CD14-positive monocyte (primary cell): ENCODE measurements at regions not wholly inside any gene's neighbourhood (a gene's known extent, or its start where the extent isn't known, plus 50 kb on each side); places are given as distances from the start of the nearest gene placed in this dataset.

Source experiments
- DNase-seq, 3 donors: peaks; one replicate each; pipeline ENCODE4 v3.0.0-alpha.2; 2011 to 2022
- H2AFZ ChIP-seq: 2 replicates; pipeline ENCODE4 v1.6.0; 2012; ENCODE audit warnings: mild to moderate bottlenecking, low read depth, low read length, inconsistent platforms; ENCODE audit not compliant: insufficient read depth, poor library complexity, severe bottlenecking
- H3K27ac ChIP-seq, 2 donors: 1 replicate in 1 of 2; 2 replicates in 1 of 2; pipeline ENCODE4 v1.5.1; 2012 to 2013; ENCODE audit warnings: low read length in 2 of 2, control low read depth in 1 of 2, inconsistent platforms in 1 of 2, low read depth in 1 of 2, mild to moderate bottlenecking in 1 of 2
- H3K27me3 ChIP-seq, 2 donors: one replicate each; pipeline versions ENCODE4 v1.6.0 to v1.6.1; 2011 to 2013; ENCODE audit warnings: low read length in 2 of 2; ENCODE audit not compliant: control insufficient read depth in 2 of 2, insufficient read depth in 2 of 2
- H3K36me3 ChIP-seq, 2 donors: replicated peaks in 1 of 2; 1 replicate in 1 of 2; 2 replicates in 1 of 2; pipeline versions ENCODE4 v1.5.1 to v1.6.1; 2012 to 2013; ENCODE audit warnings: low read length in 2 of 2, control low read depth in 1 of 2, inconsistent platforms in 1 of 2, mild to moderate bottlenecking in 1 of 2; ENCODE audit not compliant: insufficient read depth in 2 of 2, control insufficient read depth in 1 of 2
- H3K4me1 ChIP-seq, 2 donors: 1 replicate in 1 of 2; 2 replicates in 1 of 2; pipeline versions ENCODE4 v1.5.1 to v1.6.1; 2012 to 2013; ENCODE audit warnings: low read length in 2 of 2, control low read depth in 1 of 2, inconsistent platforms in 1 of 2, mild to moderate bottlenecking in 1 of 2, moderate library complexity in 1 of 2; ENCODE audit not compliant: insufficient read depth in 2 of 2, control insufficient read depth in 1 of 2
- H3K4me2 ChIP-seq: replicated peaks from 2 replicates; pipeline ENCODE3; 2012; ENCODE audit warnings: low read length, moderate library complexity, mild to moderate bottlenecking; ENCODE audit not compliant: poor library complexity, severe bottlenecking; ENCODE audit errors: extremely low read depth
- H3K4me3 ChIP-seq, 3 experiments: fragments of 200-600 bp in 1 of 3; sonication (generic) in 1 of 3; replicated peaks in 1 of 3; 1 replicate in 2 of 3; 2 replicates in 1 of 3; pipeline ENCODE4 v1.5.1; 2011 to 2013; ENCODE audit warnings: low read length in 3 of 3, mild to moderate bottlenecking in 3 of 3, control low read depth in 2 of 3, low read depth in 2 of 3, inconsistent platforms in 1 of 3, moderate library complexity in 1 of 3
- H3K79me2 ChIP-seq: 2 replicates; pipeline ENCODE4 v1.6.0; 2012; ENCODE audit warnings: mild to moderate bottlenecking, control low read depth, inconsistent platforms, low read length, moderate library complexity; ENCODE audit not compliant: insufficient read depth
- H3K9ac ChIP-seq: 2 replicates; pipeline ENCODE4 v1.6.0; 2017; ENCODE audit warnings: low read length, mild to moderate bottlenecking; ENCODE audit not compliant: insufficient read depth, poor library complexity, severe bottlenecking
- H3K9me3 ChIP-seq, 2 donors: replicated peaks in 1 of 2; 1 replicate in 1 of 2; 2 replicates in 1 of 2; pipeline versions ENCODE4 v1.5.1 to v1.6.1; 2012 to 2013; ENCODE audit warnings: low read length in 2 of 2, control low read depth in 1 of 2; ENCODE audit not compliant: control insufficient read depth in 1 of 2, insufficient read depth in 1 of 2
- H4K20me1 ChIP-seq: 2 replicates; pipeline ENCODE4 v1.6.0; 2012; ENCODE audit warnings: mild to moderate bottlenecking, low read length, control low read depth, moderate library complexity; ENCODE audit not compliant: insufficient read depth
- H3K27ac Mint-ChIP-seq, 7 donors: one replicate each; pipeline ENCODE4 v1.8.0; 2020; ENCODE audit warnings: mild to moderate bottlenecking in 7 of 7, mixed read lengths in 7 of 7, moderate library complexity in 6 of 7, inconsistent platforms in 2 of 7
- H3K27me3 Mint-ChIP-seq, 3 donors: one replicate each; pipeline ENCODE4 v1.8.0; 2021 to 2022; ENCODE audit warnings: low read depth in 3 of 3, mild to moderate bottlenecking in 3 of 3, mixed read lengths in 3 of 3, moderate library complexity in 3 of 3, inconsistent platforms in 1 of 3
- H3K36me3 Mint-ChIP-seq, 2 donors: one replicate each; pipeline ENCODE4 v1.8.0; 2020; ENCODE audit warnings: mixed read lengths in 2 of 2, inconsistent platforms in 1 of 2, mild to moderate bottlenecking in 1 of 2
- H3K4me1 Mint-ChIP-seq: one replicate; pipeline ENCODE4 v1.8.0; 2020; ENCODE audit warnings: mild to moderate bottlenecking, mixed read lengths
- H3K4me3 Mint-ChIP-seq, 2 donors: one replicate each; pipeline ENCODE4 v1.8.0; 2020; ENCODE audit warnings: mild to moderate bottlenecking in 2 of 2, mixed read lengths in 2 of 2, moderate library complexity in 1 of 2
- H3K9me3 Mint-ChIP-seq, 7 donors: one replicate each; pipeline ENCODE4 v1.8.0; 2020 to 2022; ENCODE audit warnings: mixed read lengths in 7 of 7, mild to moderate bottlenecking in 6 of 7, moderate library complexity in 6 of 7, inconsistent platforms in 2 of 7
- WGBS: methylation state at CpG from one replicate; pipeline ENCODE4 v1.1.5; 2013; ENCODE audit warnings: missing lambda C conversion rate; ENCODE audit not compliant: insufficient coverage; 5-methylcytosine and 5-hydroxymethylcytosine counted together
- intact Hi-C, 2 donors: fragments of 100-400 bp; cut with micrococcal nuclease; formaldehyde crosslinking; loops; one replicate each; pipeline versions ENCODE4 v1.15.0 to v1.15.1; 2023
- TF ChIP-seq, protein P1 (sequence below): fragments of 200-600 bp; IDR thresholded peaks from one replicate; pipeline ENCODE4 v1.8.0; 2022; ENCODE audit warnings: antibody characterized with exemption, mild to moderate bottlenecking

DNA sequence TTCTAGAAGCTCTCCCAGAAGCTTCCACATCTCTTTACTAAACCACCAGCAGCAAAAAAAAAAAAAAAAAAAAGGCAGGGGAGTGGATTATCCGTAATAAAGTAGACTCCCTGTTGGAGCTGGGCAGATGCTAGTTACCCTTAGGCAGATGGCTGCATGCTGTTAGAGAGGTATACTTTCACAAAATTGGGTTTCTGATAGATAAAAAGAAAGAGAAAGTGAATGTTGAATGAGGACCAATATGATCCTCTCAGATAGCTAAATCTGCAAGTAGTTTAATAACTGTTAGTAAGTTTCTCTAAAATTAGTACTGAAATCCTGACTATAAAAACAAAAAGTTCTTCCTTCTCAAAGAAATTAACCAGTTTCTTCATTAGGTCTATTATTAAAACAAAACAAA is 195.4 kb downstream of the ANAPC10 start:
- no peak overlapping the region for H3K27ac ChIP-seq
- no peak overlapping the region for H3K4me2 ChIP-seq
- Mint-ChIP-seq H3K9me3 (peaks cover 0 to 5% (median 3%) of the 10 kb centered on the region in 7 donors), H3K27ac (no peak overlapping the region), H3K4me1 (peaks cover 13% of the 10 kb centered on the region), H3K36me3 (no peaks in the 10 kb centered on the region), H3K27me3 (peaks cover 0 to 2% (median 0%) of the 10 kb centered on the region in 3 donors), H3K4me3 (no peak overlapping the region)
- H3K4me1 ChIP-seq = peaks cover 6 to 12% of the 10 kb centered on the region in 2 donors
- no peak overlapping the region for H3K4me3 ChIP-seq
- intact Hi-C loops = no loop called here
- H3K9me3 ChIP-seq = no peaks in the 10 kb centered on the region
- WGBS = no CpG with 5 or more reads among the region's 1 CpG
- H3K27me3 ChIP-seq = no peaks in the 10 kb centered on the region
- TF ChIP-seq, protein P1, sequence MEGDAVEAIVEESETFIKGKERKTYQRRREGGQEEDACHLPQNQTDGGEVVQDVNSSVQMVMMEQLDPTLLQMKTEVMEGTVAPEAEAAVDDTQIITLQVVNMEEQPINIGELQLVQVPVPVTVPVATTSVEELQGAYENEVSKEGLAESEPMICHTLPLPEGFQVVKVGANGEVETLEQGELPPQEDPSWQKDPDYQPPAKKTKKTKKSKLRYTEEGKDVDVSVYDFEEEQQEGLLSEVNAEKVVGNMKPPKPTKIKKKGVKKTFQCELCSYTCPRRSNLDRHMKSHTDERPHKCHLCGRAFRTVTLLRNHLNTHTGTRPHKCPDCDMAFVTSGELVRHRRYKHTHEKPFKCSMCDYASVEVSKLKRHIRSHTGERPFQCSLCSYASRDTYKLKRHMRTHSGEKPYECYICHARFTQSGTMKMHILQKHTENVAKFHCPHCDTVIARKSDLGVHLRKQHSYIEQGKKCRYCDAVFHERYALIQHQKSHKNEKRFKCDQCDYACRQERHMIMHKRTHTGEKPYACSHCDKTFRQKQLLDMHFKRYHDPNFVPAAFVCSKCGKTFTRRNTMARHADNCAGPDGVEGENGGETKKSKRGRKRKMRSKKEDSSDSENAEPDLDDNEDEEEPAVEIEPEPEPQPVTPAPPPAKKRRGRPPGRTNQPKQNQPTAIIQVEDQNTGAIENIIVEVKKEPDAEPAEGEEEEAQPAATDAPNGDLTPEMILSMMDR = no peak
- H3K36me3 ChIP-seq = no peaks in the 10 kb centered on the region
- no peak for DNase-seq
- no peak overlapping the region for H3K9ac ChIP-seq
- H2AFZ ChIP-seq = no peak overlapping the region
- H4K20me1 ChIP-seq = no peaks in the 10 kb centered on the region
- H3K79me2 ChIP-seq = no peaks in the 10 kb centered on the region

DNA sequence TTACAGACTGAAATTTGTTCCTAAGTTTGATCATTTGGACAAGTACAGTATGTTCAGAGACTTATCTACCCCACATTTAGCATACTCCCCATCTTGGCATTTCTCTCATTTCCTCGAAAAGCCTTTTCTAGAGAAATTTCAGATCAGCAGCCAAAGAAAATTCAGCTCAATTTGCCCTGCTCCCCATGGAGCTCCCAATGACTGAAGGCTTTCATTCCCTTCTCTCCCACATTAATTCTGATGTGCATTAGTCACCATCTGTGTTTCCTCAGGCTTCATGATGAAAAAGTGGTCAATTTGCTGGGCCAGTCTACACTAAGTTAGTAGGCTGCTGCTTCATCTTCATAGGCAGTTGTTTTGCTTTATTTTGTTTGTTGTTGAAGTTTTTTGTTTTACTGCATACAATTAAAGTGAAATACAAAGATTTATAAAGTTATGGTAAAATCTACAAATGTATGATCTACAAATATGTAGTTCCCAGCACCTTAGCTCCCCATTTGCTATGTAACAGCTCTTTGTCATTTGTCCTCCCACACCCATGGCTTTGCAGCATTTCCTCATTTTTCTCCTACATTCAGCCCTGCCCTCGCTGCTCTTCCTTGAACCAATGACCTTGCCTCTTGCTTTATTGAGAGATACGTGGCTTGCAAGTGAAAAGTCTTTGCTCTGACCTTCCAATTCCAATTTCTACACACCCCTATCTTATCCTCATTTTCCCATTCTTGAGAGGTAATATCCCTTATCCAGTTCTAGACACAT is 193.9 kb downstream of the ANAPC10 start:
- Mint-ChIP-seq H3K36me3 (no peaks in the 10 kb centered on the region), H3K4me3 (no peak overlapping the region), H3K27me3 (peaks cover 0 to 2% (median 0%) of the 10 kb centered on the region in 3 donors), H3K4me1 (peaks cover 13% of the 10 kb centered on the region), H3K27ac (no peak overlapping the region), H3K9me3 (peaks cover 0 to 5% (median 0%) of the 10 kb centered on the region in 7 donors)
- WGBS = 100% methylated on average over 1 of the region's 3 CpGs
- no peaks in the 10 kb centered on the region for H3K9me3 ChIP-seq
- no peaks in the 10 kb centered on the region for H3K79me2 ChIP-seq
- intact Hi-C loops = no loop called here
- H4K20me1 ChIP-seq = no peaks in the 10 kb centered on the region
- H3K4me3 ChIP-seq = no peak overlapping the region
- no peaks in the 10 kb centered on the region for H3K36me3 ChIP-seq
- TF ChIP-seq, protein P1 = no peak
- peaks cover 6 to 12% of the 10 kb centered on the region in 2 donors for H3K4me1 ChIP-seq
- DNase-seq = no peak
- H3K4me2 ChIP-seq = no peak overlapping the region
- H3K27ac ChIP-seq = no peak overlapping the region
- H3K27me3 ChIP-seq = no peaks in the 10 kb centered on the region
- H2AFZ ChIP-seq = no peak overlapping the region
- no peak overlapping the region for H3K9ac ChIP-seq
